Frontal cortex (tissue), 3 donors: ENCODE measurements at regions not wholly inside any gene's neighbourhood (a gene's known extent, or its start where the extent isn't known, plus 50 kb on each side); places are given as distances from the start of the nearest gene placed in this dataset.

Experiments
- DNase-seq, 2 donors: peaks; one replicate each; pipeline ENCODE4 v3.0.0; 2012; ENCODE audit warnings: low spot score in 2 of 2
- FAIRE-seq: peaks from 2 replicates; lab custom pipeline; 2012; peaks lifted over from hg19 to GRCh38; lab: Jason Lieb, UNC
- donor health status: control.
- donor health status: control.
- donor health status: control.

GRCh38 chr18:28946471-28946870 lies 769.5 kb upstream of the CDH2 start:
- no peak for DNase-seq

DNA sequence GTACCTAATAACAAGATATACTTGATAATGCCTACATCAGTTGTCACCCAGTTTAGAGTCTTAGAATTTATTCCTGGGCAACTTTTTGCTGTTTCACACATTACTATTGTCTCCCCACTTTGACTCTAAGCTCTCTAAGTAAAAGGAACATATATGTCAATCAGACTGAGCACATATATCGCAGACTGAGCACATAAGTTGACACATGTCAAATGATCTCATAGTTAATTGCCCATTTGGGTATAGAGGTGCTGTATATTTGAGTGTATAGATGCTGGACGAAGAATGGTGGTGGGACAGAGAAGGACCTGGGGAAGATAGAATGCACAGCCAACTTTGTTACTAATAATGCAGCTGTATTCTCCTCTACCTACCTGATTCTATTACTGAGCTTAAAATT lies 746.0 kb upstream of the CDH2 start:
- DNase-seq = no peak
- FAIRE-seq = no peak

More at GRCh38 chr18:28946471-28946870, 769.5 kb upstream of the CDH2 start:
- FAIRE-seq = no peak

- FAIRE-seq = no peak
- no peak for DNase-seq
These were observed 739.5 kb upstream of the CDH2 start for GRCh38 chr18:28916456-28916855.

DNA sequence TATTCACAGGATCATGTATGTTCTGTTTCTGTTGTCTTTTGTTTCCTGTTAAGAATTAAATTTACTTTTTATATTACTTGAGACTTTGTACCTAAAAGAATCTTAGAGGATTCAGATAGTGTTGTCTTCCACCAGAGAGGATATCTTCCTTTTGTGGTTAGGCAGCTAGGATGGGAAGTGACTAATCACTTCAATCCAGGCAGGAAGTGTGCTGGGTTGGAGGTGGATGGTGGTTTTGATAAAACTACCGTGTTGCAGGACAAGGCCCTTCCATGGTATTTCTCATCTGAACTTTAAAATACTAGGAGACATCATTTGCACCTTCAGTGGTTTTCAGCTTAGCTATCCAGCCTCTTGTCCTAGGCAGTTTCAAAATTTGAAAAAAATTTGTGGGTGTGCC lies 728.6 kb upstream of the CDH2 start:
- DNase-seq (no peak), FAIRE-seq (no peak)

GRCh38 chr18:28904789-28905364 lies 727.9 kb upstream of the CDH2 start:
- DNase-seq (no peak), FAIRE-seq (no peak)

GRCh38 chr18:28903306-28903705 lies 726.4 kb upstream of the CDH2 start:
- FAIRE-seq (no peak), DNase-seq (no peak)

- DNase-seq (no peak), FAIRE-seq (no peak)
These were observed 713.9 kb upstream of the CDH2 start for GRCh38 chr18:28890791-28891190.

DNA sequence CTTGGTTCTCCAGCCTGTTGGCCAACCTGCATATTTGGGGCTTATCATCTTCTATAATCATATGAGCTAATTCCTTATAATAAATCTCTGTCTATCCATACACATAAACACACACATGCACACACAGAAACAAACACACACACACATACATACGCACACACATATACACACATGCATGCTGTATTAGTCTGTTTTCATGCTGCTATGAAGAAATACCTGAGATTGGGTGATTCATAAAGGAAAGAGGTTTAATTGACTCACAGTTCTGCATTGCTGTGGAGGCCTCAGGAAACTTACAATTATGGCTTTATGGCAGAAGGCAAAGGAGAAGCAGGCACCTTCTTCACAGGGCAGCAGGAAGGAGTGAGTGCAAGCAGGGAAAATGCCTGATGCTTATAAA lies 707.4 kb upstream of the CDH2 start:
- no peak for DNase-seq
- no peak for FAIRE-seq

DNA sequence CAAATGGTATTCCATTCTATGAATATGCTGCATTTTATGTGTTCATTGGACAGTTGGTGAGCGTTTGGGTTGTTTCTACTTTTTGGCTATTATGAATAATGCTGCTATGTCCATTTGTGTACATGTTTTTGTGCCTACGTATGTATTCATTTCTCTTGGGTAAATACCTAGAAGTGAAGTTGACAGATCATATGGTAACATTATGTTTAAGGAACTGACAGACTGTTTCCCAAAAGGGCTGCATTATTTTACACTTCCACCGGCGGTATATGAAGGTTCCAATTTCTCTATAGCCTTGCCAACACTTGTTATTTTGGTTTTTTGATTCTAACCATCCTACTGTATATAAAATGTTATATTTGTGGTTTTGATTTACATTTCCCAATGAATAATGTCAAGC lies 703.9 kb upstream of the CDH2 start:
- no peak for DNase-seq
- no peak for FAIRE-seq

GRCh38 chr18:28875059-28875458 lies 698.1 kb upstream of the CDH2 start:
- FAIRE-seq (no peak), DNase-seq (no peak)

GRCh38 chr18:28863396-28863795 lies 686.5 kb upstream of the CDH2 start:
- DNase-seq = no peak
- FAIRE-seq = no peak

DNA sequence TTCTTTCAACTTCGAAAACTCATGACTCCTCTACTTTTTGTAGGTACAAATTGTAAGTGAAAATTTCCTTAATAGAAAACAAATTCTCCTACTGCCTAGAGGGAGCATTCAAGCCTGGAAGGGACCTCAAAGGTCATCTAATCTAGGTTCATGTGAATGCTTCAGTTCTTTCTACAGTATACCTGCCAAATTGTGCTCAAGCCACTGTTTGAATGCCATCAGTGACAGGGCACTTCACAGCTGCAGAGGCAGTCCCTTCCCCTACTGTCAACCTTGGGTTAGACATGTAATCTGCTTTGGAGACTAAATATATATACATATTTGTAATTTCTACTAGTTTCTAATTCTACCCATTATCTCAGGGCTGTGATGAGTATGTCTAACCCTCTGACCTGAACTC lies 681.3 kb upstream of the CDH2 start:
- no peak for DNase-seq
- FAIRE-seq = no peak

GRCh38 chr18:28855989-28856388 lies 679.1 kb upstream of the CDH2 start:
- FAIRE-seq = no peak
- DNase-seq = no peak

- DNase-seq = no peak
- no peak for FAIRE-seq
These were observed 678.6 kb upstream of the CDH2 start for GRCh38 chr18:28855524-28855923.

- FAIRE-seq (no peak), DNase-seq (peak in 1 of 2 donors; percentile 12)
These were observed 678.0 kb upstream of the CDH2 start for GRCh38 chr18:28854964-28855363.

GRCh38 chr18:28846958-28847357 lies 670.0 kb upstream of the CDH2 start:
- DNase-seq = no peak
- no peak for FAIRE-seq

- FAIRE-seq (no peak), DNase-seq (no peak)
These were observed 660.2 kb upstream of the CDH2 start for GRCh38 chr18:28837100-28837499.

- FAIRE-seq = no peak
These were observed 658.0 kb upstream of the CDH2 start for GRCh38 chr18:28834889-28835288.

GRCh38 chr18:28831908-28832307 lies 655.0 kb upstream of the CDH2 start:
- FAIRE-seq (no peak), DNase-seq (no peak)

More at GRCh38 chr18:28834889-28835288, 658.0 kb upstream of the CDH2 start:
- DNase-seq = no peak

DNA sequence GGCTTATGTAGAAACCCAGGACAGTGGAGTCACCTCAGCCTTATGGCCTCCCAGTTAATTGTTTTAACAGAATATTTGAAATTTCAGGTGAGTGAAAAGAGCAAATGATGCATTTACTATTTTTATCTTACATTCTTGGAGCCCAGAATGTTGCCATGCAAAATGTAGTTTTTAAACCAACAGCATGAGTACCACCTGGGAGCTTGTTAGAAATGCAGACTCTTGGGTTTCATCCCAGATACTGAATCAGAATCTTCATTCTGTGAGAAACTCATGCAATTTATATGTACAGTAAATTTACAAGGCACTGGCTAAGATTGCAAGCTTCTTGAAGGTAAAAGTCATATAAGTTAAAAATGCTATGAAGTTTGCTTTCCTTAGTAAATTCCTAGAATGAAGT lies 654.5 kb upstream of the CDH2 start:
- FAIRE-seq = no peak
- DNase-seq = no peak

DNA sequence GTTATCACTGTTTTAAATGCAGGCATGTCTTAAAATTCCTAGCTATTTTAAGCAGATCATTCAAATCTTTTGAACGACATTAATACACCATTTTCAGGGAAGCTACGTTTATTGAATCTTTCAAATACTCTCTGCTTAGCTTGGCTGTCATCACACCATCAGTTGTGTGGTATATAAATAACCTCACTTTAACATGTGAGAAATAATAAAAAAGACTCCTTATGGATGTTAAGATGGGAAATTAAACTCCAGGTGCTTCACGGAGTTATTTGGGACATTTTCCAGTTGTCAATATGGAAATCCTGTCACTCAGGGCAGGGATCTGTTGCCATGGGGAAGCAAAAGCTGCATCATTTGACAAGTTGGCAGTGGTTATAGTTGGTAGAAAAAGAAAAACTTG lies 649.2 kb upstream of the CDH2 start:
- DNase-seq = no peak
- FAIRE-seq = no peak

DNA sequence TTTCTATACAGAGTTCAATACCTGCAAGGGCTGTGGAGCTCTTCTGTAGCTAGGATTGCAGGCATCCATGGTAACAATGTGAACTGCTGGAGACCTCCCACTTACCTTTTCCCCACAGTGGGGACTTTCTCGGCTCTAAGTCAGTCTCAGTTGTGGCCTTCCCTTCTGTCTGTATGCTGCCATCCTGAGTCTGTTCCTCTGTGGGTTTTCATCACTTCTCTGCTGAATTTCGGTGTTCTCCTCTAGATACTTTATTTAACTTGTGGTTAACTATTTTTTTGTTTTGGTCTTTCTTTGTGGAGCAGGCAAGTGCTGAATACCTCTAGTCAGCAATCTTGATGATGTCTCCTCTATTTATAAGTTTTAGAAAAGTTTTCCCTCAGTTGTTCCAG lies 647.2 kb upstream of the CDH2 start:
- no peak for DNase-seq
- FAIRE-seq = no peak
